Iris pigment epithelial cell (primary cell): ENCODE measurements at regions not wholly inside any gene's neighbourhood (a gene's known extent, or its start where the extent isn't known, plus 50 kb on each side); places are given as distances from the start of the nearest gene placed in this dataset.

ENCODE experiments used
- DNase-seq: peaks from one replicate; pipeline ENCODE4 v3.0.0-alpha.2; 2011; ENCODE audit warnings: low read depth

DNA sequence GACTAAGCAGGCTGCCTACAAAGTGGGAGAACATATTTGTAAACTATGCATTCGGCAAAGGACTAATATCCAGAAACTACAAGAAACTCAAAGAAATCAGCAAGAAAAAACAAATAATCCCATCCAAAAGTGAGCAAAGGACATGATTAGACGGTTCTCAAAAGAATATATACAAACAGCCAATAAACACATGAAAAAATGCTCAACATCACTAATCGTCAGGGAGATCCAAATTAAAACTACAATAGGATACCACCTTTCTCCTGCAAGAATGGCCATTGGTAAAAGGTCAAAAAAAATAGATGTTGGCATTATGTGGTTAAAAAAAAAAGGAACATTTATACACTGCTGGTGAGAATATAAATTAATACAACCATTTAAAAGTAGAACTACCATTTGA is 259.6 kb upstream of the SLITRK3 start:
- DNase-seq: no peak

DNA sequence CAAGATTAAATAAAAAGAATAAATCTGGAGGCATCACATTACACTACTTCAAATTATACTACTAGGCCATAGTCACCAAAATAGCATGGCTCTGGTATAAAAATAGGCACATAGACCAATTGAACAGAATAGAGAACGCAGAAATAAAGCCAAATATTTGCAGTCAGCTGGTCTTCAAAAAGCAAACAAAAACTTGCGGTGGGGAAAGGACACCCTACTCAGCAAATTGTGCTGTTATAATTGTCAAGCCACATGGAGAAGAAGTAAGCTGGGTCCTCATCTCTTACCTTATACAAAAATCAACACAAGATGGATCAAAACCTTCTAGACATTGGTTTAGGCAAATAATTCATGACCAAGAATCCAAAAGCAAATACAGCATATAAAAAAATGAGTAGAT is 259.2 kb upstream of the SLITRK3 start:
- no peak for DNase-seq

DNA sequence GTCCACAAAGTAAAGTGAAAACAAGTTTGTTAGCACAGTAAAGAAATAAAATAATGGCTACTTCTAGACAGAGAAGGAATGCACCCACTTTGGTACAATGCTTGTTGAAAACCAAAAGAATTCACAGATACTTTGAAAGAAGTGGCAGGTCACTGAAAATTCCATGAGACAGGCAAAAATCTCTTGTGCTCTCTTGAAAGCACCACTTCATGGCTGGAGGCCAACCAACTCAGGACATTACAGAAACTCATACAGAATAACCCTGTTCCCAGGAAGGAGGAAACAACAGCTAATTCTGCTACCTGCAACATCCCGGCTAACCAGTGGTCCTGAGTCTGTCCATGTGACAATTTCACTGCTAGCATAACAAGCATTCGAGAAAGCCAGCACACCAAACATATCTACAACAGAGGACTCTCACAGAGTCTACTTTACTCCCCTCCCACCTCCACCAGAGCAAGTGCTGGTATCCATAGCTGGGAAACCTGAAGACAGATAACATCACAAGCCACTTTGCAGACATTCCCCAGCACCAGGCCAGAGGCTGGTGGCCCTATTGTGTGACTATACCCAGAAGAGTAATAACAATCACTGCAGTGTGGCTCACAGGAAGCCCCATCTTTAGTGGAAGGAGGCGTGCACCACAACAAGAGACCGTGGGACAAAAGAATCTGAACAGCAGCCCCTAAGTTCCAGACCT is 255.3 kb upstream of the SLITRK3 start:
- DNase-seq: no peak

DNA sequence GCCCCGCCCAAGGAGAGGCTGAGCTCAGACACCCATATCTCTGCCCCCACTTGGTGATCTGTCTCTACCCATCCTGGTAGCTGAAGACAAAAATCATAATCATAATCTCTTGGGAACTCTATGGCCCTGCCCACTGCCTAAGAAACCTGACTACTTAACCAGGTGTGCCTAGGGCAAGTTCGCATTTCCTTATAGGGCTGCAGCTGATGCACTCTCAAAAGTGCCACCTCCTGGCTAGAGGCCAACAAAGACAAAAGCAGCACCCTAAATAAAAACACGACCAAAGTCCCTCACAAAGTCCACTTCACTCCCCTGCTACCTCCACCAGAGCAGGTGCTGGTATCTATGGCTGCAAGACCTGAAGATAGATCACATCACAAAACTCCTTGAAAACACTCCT is 250.4 kb upstream of the SLITRK3 start:
- no peak for DNase-seq

DNA sequence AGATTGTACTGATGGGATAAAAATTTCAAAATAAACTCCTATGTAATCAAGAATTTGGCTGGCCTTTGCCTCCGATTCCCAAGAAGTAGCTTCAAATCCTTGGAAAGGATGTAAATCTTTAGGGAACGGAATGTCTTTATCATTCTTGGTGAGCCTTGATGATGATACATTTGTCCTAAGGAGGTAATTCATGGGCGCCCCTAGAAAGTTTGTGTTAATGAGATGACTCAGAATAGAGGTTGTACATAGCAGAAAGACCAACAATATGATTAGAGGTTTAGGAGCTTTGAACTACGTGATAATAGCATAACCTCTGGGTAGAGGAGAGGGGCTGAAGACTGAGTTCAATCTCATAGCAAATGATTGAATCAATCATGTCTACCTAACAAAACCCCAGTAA is 248.6 kb upstream of the SLITRK3 start:
- DNase-seq: no peak

DNA sequence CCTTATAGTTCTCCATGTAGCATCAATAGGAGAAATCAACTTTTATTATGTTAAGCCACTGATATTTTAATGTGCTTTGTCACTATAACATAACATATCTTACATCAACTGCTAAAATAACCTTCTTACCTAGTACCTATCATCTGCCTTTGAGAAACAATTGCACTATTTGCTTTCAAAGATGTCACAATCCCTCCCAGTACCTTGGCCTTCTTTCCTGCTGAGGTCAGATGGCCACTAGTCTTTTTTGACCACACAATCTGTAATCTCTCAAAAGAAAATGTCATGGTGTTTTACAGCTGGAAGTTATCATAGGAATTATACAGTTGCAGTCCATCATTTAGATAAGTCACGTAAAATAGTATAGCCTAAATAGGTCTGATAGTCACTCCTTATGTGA is 247.5 kb upstream of the SLITRK3 start:
- no peak for DNase-seq

DNA sequence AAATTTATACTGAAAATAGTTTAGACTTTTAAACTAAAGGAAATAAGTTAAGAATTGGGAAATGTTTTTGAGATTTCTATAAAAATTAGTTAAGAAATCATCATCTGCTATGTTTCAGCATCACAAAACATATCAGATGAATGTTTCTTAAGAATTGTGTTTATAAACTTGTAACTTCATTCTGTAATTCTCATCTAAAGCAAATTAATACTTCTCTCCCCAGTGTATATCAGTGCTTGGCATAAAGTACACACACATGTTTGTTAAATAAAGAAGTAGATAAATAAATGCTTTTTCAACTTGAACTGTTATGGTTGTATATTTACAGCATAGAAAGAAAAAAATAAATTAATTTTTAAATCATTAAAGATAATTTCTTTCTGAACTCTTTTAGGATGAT is 245.9 kb upstream of the SLITRK3 start:
- DNase-seq: no peak

DNA sequence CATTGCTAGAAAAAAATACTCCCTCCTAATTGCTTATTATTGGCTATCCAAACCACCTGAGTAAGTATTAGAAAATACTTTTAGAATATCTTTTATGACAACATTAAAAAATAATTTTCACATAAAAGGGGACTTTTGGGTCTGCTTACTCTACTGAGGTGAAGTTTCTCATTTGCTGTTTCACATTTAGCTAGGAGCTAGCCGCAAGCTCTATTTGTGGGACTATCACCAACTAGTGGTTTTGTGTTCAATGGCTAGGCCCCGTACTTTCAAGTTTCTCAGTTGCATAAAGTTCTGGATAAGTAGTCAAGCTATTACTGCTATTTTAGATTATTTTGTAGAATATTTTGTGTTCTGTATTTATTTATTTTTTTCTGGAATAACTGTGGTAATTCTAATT is 244.2 kb upstream of the SLITRK3 start:
- DNase-seq: no peak

DNA sequence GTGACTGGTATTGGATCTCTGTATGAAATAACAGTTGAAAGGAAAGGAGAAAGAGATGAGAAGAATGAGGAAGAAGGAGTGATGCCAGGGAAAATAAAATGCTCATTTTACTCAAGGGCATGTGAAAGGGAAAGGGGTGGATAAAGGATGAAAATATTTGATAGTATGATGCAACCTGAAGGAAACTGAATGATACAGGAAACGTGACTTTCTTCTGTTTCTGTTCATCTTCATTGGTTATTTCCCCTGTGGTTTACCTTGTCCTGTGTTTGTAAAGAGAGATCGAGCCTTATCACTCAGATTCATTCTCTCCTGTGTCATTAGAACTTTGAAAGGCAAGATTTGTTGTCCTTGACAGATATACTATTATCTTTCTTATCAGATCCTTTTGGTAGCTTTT is 243.6 kb upstream of the SLITRK3 start:
- no peak for DNase-seq

DNA sequence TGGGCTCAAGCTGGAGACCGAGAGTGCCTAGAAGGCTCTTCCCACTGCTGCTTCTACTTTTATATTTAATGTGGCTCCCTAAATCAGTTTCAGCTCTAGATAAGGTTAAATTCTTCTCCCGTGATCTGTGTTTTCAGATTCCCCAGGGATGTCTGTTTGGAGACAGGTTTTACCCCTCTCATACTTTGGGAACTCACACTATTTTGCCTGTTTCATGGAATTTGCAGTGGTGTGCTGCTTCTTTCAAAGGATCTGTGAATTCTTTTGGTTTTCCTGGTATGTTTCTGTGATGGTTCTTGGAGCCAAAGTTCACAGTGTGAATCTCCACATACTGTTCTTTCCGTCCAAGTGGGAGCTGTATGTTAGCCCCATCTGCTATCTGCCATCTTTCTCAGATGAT is 238.3 kb upstream of the SLITRK3 start:
- no peak for DNase-seq

DNA sequence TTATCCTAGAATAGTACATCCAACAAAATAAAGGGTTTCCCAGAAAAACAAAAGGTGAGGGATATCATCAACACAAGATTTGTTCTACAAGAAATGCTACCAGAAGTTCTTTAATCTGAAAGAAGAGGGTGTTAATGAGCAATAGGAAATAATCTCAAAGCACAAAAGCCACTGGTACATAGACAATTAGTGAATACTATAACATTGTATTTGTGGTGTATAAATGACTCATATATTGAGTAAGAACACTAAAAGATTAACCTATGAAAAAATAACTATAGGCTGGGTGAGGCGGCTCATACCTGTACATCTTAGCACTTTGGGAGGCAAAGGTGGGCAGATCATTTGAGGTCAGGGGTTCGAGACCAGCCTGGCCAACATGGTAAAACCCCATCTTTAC is 210.2 kb upstream of the SLITRK3 start:
- no peak for DNase-seq

DNA sequence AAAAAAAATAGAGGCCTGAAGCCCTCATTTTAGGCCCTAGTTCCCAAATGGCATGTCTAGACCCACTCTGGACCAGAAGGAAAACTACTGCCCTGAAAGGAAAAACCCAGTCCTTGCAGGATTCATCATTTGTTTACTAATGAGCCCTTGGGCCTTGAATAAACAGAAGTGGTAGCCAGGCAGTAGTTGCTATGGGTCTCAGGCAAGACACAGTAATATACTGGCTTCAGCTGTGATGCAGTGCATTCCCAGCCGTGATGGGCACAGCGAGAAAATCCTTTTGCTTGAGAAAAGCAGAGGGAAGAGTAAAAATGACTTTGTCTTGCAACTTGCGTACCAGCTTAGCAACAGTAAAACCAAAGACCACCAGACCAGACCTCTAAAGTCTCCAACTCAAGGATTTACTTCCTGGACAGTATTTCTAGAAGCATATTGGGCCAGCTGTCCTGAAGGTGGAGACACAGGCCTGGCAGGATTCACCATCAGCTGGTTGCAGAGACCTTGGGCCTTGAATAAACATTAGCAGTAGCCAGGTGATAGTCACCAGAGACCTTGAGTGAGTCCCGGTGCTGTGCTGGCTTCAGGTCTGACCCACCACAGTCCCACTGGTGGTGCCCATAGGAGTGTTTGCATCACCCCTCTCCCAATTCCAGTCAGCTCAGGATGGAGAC is 208.3 kb upstream of the SLITRK3 start:
- DNase-seq: no peak

DNA sequence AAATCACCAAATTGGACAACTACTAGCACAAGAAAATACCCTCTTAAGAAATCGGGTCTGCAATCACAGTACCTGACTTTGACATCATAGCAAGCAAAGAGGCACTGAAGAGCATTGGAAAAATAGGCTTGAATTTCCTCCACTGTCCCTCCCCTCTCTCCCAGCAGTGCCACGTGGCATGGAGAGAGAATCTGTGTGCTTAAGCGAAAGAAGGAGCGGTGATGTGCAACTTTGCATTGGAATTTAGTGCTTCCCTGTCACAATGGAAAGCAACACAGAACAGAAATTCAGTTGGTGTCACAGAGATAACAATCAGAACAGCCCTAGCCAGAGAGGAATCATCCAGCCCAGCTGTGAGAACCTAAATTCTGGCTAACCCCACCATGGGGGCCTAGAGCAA is 207.5 kb upstream of the SLITRK3 start:
- DNase-seq: no peak

DNA sequence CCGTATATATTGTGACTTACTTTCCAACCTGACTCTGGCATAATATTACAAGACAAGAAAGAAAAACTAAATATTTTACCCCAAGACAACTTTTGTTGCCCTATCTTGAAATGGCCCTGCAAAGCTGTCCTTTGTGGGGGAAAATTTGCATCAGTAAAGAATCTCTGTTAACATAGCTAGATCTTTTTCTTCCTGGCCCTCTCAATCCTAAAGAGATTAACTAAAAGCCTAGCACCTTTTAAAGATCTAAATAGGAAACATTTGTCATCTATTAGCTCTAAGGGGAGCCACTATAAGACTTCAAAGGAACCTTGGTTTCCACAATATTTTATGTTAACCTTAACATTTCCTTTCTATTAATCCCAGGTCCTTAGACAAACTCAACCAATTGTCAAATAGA is 199.0 kb upstream of the SLITRK3 start:
- DNase-seq: no peak

DNA sequence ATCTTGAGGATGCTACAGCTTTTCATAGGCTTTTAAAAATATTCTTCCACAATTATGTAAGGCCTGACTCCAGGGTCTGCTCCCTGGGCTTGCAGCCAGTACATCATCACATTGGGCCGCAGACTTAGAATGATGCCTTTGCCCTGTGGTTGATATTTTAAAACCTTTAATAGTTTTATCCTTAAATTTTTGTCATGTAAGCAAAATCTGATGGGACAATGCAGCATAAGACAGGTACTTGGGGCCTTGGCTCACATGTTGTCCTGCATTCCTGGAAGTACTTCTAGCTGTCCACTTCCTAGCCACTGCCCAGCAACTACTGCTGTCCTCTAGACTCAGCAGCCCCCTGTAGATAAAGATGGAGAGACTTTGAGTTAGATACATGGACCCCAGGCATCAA is 197.3 kb upstream of the SLITRK3 start:
- no peak for DNase-seq

DNA sequence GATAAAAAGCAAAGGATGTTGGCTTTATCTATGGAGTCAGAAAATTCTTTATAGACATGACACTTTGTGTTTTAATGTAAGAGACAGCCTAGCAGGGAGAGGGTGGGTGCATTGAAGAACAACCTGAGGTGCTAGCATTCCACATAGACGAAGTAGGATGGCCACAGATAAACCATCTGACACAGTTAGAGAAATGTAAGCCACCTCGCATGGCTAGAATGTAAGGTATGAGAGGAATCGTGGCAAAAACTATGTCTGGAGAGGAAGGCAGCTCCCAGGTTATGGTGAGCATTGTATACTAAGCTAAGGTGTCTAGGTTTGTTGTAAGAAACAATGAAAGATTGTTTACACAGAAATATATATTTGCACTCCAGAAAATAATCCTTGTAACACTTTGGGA is 194.0 kb upstream of the SLITRK3 start:
- no peak for DNase-seq

DNA sequence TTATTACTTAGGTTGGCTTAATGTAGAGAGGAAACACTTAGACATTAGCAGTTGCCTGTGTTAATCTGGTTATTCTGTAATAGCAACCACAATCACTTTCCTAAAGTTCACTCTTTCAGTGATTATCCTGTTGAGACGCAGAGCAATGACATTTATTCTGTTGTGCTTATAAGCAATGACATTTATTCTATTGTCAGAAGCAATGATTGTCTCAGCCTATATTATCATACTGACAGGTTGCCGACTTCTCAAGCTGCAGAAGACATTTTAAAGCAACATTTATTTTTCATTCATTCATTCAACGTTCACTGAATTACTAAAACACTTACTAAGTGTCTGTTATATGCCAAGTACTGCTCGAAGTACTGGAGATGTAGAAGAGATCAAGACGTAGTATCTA is 193.5 kb upstream of the SLITRK3 start:
- no peak for DNase-seq

DNA sequence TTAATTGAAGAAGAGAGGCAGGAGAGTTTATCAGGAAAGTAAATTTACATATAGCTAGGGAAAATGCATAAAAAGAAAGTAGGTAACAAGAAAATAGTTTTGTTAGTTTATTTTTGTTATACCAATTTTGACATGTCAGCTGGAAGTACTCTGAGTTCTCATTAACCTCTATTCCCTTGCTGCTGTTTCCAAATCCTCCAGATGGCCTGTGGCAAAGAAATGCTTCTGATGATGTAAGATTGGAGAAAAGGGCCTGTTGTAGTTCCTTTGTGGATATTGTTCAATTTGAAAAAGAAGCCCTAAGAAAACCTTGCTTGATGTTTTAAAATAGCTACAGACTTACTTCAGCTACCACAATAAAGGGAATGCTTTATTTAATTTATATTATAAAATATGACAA is 192.9 kb upstream of the SLITRK3 start:
- no peak for DNase-seq

DNA sequence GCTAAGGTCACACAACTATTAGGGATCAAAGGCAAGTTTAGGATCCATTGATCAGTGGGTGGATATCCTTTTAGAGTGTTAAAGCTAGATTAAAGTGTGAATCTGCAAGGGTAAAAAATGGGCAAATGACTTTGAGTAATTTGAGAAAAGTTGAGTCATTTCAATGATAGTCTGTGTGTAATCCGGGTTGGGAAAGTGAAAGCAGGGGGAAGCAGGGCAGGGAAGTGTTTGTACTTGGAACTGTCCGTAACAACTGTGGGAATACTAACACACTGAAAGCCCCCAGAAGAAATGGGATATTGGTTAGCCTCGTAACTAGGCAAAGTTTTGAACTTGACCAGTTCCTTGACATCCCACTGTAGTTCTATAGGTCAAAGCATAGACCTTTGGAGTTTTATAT is 187.2 kb upstream of the SLITRK3 start:
- peak; percentile 0 for DNase-seq

DNA sequence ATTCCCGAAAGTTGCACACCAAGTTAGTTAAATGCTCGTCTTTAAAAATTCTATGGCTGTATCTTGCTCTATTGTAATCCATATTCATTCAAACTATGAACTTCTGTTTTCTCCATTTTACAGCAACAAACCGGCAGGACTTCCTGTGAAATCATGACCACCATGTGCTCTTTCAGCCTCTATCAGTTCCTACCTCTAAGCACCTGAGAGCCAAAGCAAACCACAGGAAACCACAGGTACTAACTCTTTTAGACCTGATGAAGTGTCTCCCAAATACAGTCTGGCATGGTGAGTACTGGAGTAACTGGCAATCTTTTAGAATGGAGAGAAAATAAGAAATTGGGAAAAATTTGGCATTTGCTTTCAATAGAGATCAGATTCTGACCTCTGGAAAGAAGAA is 186.5 kb upstream of the SLITRK3 start:
- no peak for DNase-seq

DNA sequence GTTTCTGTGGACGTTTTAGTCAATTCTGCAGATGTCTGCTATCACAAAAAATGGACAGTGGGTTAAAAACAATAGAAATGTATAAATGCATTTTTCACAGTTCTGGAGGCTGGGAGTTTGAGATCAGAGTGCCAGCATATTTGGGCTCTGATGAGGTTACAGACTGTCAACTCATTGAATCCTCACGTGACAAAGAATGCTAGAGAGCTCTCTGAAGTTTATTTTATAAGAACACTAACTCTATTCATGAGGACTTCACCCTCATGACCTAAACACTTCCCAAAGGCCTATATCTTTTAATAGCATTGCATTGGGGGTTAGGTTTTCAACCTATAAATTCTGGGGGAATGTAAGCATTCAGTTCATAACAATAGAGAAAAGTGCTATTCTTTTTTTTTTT is 182.6 kb upstream of the SLITRK3 start:
- no peak for DNase-seq

DNA sequence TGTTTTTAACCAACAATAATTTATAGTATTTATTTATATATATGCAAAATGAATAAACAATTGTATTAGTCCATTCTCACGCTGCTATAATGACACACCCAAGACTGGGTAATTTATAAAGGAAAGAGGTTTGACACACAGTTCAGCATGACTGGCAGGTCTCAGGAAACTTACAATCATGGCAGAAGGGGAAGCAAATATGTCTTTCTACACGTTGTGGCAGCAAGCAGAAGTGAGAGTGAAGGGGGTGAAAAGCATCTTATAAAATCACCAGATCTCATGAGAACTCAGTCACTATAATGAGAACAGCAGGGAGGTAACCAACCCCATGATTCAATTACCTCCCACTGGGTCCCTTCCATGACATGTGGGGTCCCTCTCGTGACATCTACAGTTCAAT is 162.8 kb upstream of the SLITRK3 start:
- DNase-seq: no peak

DNA sequence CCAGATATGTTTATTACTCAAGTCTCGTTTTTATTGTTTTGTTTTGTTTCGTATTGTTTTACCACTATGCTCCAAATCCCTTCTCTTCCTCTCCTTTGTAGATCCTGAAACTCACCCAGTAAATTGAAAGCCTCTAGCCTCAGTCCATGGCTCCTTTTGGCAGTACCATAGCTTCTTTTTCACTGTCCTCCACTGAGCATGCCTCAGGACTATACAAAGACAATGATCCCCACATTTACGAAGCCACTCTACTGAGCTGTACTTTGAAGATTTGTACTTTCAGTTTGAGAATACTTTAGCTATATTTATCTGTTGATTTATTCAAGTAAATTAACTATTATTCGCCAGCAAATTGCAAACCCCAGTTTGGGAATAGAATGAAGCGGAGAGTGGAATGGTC is 159.1 kb upstream of the SLITRK3 start:
- no peak for DNase-seq

DNA sequence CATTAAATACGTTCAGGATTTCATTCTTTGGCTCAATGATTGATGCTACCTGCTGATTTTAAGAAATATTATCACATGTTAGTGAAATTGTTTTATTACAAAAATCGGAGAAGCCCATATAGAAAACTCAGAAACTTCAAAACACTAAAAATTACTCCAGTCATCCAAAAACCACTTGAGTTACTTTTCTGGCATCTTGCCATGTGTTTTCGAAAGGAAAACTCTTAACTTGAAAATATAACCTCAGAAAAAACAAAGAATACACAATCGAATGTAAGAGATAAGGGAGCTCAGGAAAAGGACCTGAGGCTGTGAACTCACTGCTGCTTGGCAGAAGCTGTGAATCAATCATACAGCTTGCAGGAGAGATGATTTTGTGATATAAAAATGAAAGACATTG is 151.3 kb upstream of the SLITRK3 start:
- DNase-seq: no peak
